Stimulated activated CD4-positive, alpha-beta T cell treated with anti-CD3 and anti-CD28 coated beads, Interleukin-4, amount 100 ng/mL, for 48 hours (primary cell): ENCODE measurements at regions not wholly inside any gene's neighbourhood (a gene's known extent, or its start where the extent isn't known, plus 50 kb on each side); places are given as distances from the start of the nearest gene placed in this dataset.
"Not testable (repeated sequence)": the region's sequence is repeated elsewhere in the genome, so short reads cannot be mapped to it uniquely, and the experiment has no call there.

ENCODE experiments used
- DNase-seq, 2 donors: peaks; one replicate each; pipeline ENCODE4 v3.0.0-alpha.2; 2020; ENCODE audit warnings: low read depth in 2 of 2

DNA sequence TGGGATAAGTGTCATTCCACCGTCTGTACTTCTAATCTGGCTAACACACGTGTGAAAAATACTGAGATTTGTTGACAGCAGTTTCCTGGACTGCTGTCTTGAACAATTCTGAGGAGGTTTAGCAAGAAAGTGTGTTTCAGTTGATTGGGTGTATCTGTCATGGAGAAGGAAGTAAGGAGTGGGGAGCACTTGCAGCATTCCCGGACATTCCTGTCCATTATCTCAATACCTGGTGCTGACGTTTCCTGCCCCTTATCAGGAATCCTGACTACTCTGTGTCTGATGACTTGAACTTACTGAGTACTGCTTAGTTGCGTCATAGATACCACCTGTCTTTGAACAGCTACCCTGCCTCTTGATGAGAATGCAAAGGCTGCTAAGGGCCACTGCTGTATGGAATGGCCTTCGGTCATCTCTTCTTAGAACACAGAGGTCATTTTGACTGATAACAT is 72.0 kb upstream of the VKORC1L1 start:
- no peak for DNase-seq

DNA sequence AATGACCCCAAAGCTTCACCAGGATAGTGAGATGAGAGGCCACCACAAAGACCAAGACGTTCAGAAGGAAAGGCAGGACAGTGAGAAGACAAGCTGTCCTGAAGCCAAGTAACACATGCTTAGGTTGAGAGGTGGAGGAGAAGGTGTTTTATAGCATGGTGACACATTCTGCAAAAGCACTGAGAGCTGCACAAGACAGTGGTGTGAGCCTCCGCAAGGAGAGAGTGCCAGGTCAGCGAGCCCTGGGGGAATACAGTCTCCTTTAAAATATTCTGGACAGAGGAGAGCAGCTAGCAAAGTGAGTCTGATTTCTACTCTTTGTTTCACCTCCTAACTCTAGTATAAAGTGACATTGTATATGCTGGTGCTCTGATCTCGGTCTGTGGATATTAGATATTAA is 68.0 kb upstream of the VKORC1L1 start:
- DNase-seq: no peak

- DNase-seq: not testable (repeated sequence)
Measured at GRCh38 chr7:65807067-65807466, 65.8 kb upstream of the VKORC1L1 start.

DNA sequence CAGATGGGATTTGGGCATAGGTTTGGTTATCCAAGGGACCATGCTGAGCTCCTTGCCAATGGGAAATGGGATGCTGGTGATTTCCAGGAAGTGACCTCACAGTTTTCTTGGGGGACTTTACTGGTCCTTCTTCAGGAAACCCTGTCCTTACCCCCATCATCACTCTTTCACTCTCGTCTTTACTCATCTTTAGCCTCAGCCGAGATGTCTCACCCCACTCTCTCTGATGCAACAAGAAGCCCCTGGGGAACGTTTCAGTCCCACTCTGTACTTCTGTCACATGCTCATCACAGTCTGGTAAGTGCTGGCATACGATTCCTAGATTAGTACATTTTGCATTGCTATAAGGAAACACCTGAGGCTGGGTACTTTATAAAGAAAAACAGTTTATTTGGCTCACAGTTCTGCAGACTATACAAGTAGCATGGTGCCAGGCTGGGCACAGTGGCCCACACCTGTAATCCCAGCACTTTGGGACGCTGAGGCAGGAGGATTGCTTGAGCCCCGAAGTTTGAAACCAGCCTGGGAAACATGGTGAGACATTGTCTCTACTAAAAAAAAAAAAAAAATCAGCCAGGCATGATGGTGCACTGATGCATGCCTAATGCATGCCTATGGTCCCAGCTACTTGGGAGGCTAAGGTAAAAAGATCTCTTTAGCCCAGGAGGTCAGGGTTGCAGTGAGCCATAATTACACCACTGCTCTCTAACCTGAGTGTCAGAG is 63.5 kb upstream of the VKORC1L1 start:
- no peak for DNase-seq

- DNase-seq: no peak
Measured at GRCh38 chr7:65809982-65810288, 62.9 kb upstream of the VKORC1L1 start.

GRCh38 chr7:65812281-65812680 is 60.6 kb upstream of the VKORC1L1 start:
- DNase-seq: no peak

DNA sequence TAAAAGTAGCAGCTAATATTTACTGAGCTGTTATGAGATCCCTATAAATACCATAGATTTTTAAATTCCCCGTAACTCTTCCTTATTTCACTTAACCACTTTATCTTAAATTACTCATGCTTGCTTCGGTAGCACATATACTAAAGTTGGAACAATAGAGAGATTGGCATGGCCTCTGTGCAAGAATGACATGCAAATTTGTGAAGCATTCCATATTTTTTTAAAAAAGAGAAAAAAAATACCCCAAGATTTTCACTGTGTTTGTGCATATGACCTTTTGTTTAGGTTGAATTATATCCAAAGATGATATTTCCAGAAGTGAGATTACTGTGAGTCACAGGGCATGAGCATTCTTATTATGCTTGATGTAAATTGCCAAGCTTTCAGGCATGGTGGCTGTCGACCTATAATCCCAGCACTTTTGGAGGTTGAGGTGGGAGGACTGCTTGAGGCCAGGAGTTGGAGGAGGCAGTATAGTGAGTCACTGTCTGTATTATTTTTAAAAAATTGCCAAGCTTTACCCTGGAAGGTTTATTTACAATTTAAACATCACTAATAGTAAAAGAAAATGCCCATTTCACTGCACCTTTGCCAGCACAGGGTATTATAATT is 58.2 kb upstream of the VKORC1L1 start:
- not testable (repeated sequence) for DNase-seq

- DNase-seq: no peak
Measured at GRCh38 chr7:65820287-65820950, 52.5 kb upstream of the VKORC1L1 start.
